Astrocyte of the cerebellum (primary cell): ENCODE measurements at regions not wholly inside any gene's neighbourhood (a gene's known extent, or its start where the extent isn't known, plus 50 kb on each side); places are given as distances from the start of the nearest gene placed in this dataset.

ENCODE experiments used
- DNase-seq: peaks from one replicate; pipeline ENCODE4 v3.0.0-alpha.2; 2011; ENCODE audit warnings: low read depth
- H3K4me3 ChIP-seq: 2 replicates; pipeline ENCODE4 v1.5.1; 2011; ENCODE audit warnings: mild to moderate bottlenecking, low read depth, low read length, moderate library complexity
- in situ Hi-C: cut with HindIII; loops from 2 replicates; pipeline ENCODE4 v1.10.0; 2017; ENCODE audit warnings: low sequenced_read_pairs
- TF ChIP-seq, protein P1 (sequence below): IDR thresholded peaks from 2 replicates; pipeline ENCODE4 v1.5.1; 2012; ENCODE audit warnings: low read length, low read depth, moderate library complexity, mild to moderate bottlenecking; ENCODE audit errors: missing control alignments

DNA sequence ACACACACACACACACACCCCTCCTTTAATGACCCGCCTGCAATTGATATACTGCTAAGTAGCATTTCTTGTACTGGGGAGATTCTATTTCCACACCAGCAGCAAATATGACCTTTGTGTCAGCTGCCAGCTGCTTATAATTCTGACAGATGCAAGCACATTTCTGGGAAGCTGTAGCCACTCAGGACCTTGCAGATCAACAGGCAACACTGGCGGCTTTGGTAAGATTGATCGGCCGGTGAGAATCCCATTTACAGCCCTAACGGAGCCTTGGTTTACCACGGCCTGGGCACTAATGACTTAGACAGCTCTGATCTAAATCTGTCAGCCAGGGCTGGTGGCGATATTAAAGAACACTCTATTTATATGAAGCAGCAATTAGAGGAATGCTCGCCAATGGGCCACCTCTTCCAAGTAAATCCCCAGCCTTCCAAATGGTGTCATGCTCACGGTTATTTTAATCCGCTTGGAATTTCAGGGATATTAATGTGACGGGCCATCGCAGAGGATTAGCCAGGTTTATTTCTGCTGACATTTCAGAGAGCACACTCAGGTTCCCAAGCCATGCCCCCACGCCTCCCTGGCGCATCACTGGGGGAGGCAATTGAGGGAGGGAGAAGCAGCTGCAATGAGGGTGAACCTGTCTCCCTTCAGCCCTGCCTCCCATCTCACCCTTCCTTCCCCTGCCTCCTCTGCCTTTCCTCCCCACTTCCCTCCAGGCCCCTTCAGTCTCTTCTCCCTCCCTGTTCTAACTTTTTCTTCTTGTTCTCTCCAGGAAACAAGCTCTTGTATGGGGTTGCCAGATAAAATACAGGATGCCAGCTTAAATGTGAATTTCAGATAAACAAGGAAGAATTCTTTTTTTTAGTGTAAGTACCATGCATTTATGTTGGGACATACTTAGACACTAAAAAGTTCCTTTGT lies 287.0 kb downstream of the TLE3 start:
- TF ChIP-seq, protein P1, sequence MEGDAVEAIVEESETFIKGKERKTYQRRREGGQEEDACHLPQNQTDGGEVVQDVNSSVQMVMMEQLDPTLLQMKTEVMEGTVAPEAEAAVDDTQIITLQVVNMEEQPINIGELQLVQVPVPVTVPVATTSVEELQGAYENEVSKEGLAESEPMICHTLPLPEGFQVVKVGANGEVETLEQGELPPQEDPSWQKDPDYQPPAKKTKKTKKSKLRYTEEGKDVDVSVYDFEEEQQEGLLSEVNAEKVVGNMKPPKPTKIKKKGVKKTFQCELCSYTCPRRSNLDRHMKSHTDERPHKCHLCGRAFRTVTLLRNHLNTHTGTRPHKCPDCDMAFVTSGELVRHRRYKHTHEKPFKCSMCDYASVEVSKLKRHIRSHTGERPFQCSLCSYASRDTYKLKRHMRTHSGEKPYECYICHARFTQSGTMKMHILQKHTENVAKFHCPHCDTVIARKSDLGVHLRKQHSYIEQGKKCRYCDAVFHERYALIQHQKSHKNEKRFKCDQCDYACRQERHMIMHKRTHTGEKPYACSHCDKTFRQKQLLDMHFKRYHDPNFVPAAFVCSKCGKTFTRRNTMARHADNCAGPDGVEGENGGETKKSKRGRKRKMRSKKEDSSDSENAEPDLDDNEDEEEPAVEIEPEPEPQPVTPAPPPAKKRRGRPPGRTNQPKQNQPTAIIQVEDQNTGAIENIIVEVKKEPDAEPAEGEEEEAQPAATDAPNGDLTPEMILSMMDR: no peak
- in situ Hi-C loops: no loop called here
- H3K4me3 ChIP-seq: no peak overlapping the region
- no peak for DNase-seq

DNA sequence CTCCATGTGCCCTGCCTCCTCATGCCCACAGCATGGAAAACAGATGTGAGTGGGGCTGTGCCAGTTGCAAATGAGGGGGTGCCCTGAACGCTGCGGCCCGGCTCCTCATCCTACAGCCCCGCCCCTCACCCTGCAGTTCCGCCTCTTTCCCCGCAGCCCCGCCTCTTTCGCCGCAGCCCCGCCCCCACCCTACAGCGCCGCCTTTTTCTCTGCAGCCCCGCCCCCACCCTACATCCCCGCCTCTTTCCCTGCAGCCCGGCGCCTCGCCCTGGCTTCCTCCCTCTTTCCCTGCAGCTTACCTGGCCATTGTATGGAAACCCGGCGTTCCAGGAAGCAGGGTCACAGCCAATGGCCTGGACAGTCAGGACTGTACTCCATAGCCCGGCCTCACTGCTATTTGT lies 284.9 kb downstream of the TLE3 start:
- no peak for DNase-seq
- in situ Hi-C loops: no loop called here
- TF ChIP-seq, protein P1: no peak
- H3K4me3 ChIP-seq: no peak overlapping the region

DNA sequence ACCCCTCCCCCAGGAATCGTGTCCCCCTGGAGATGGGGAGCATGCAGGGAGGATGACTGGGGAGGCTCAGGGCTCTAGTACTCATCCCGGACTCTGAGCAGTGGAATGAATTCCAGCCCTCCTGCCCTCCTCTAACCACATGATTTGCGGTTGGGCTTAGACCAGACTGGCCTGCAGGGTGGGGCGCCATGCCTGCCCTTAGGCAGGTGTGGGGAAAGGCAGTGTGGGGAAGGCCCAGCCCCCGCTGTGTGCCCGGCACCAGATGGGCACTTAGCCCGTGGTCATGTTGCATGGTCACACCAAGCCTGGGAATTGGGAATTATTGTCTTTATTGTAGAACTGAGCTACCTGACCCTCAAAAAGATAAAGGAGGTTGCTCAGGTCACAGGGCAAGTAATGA lies 283.8 kb downstream of the TLE3 start:
- no peak overlapping the region for H3K4me3 ChIP-seq
- TF ChIP-seq, protein P1: no peak
- no peak for DNase-seq
- in situ Hi-C loops: no loop called here

DNA sequence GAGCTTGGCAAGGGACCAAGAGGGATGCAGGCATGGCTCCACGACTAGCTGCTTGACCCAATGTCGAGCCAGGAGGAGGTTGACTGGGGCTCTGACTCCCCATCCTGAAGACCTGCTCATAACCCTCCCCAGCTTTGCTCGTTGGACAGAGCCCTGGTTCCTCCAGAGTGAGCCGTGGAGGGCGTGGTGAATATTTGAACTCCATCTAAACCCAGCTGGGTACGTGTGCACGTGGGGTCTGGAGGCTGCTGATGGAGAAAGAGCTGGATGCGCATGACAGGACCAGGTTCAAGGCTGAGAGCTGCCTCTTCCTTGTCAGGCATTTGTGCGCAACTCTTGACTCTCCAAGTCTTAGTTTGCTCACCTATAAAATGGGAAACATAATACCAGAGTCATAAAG lies 282.8 kb downstream of the TLE3 start:
- in situ Hi-C loops: no loop called here
- TF ChIP-seq, protein P1: no peak
- no peak for DNase-seq
- no peak overlapping the region for H3K4me3 ChIP-seq

DNA sequence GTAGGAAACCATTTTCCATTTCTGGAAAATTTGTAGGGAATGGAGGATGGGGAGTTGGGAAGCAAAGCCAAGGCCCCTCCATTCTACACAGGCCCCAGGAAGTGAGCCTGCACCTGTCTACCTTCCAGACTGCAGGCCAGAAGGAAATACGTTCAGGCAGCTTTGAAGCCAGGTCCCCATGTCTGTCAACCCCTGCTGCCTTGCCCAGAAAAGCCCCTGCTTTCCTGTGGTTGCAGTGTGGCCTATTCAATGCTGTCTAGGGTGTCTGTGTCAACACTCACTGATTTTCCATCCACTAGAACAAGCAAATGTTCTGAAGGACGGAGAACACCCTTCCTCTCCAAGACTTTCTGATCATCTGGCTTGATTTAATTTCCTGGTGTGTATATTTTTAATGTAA lies 281.9 kb downstream of the TLE3 start:
- in situ Hi-C loops: no loop called here
- TF ChIP-seq, protein P1: no peak
- no peak overlapping the region for H3K4me3 ChIP-seq
- no peak for DNase-seq

DNA sequence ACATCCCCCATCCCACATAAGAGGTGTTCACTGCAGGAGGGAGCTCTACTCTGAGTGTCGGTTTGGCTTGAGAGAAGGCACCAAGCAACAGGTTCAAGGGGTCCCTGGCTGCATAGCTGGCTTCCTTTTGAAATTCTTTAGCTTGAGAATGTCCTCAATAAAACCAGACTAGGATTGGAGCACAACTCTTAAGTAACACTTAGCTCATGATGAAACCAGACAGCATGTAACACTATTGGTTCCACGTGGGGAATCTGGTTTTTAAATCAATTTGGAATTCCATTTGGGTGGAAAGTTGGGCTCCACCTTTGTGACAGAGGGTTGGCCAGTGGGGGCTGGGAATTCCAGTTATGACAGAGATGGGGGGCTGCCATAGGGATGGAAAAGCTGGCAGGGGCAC lies 281.2 kb downstream of the TLE3 start:
- in situ Hi-C loops: no loop called here
- TF ChIP-seq, protein P1: no peak

More for the DNA sequence above, 281.2 kb downstream of the TLE3 start:
- no peak overlapping the region for H3K4me3 ChIP-seq
- no peak for DNase-seq
